GM19025 (cell line): ENCODE measurements at regions not wholly inside any gene's neighbourhood (a gene's known extent, or its start where the extent isn't known, plus 50 kb on each side); places are given as distances from the start of the nearest gene placed in this dataset.
"Not testable (repeated sequence)": the region's sequence is repeated elsewhere in the genome, so short reads cannot be mapped to it uniquely, and the experiment has no call there.

Source experiments
- ATAC-seq: cut with Tn5 transposase; IDR thresholded peaks from one replicate; pipeline ENCODE4 v1.9.1; 2021; ENCODE audit warnings: mild to moderate bottlenecking, low read depth, moderate library complexity; ENCODE audit not compliant: unreplicated experiment

GRCh38 chr4:124947622-124948265, 235.2 kb upstream of the ANKRD50 start:
- ATAC-seq, result no peak

GRCh38 chr4:124946696-124947095, 234.2 kb upstream of the ANKRD50 start:
- ATAC-seq, result no peak

GRCh38 chr4:124945422-124945821, 232.9 kb upstream of the ANKRD50 start:
- ATAC-seq, result no peak

- ATAC-seq, result no peak
These were observed 231.4 kb upstream of the ANKRD50 start for GRCh38 chr4:124943938-124944337.

GRCh38 chr4:124943145-124943889, 230.8 kb upstream of the ANKRD50 start:
- no peak for ATAC-seq

- no peak for ATAC-seq
These were observed 228.7 kb upstream of the ANKRD50 start for GRCh38 chr4:124941267-124941666.

- ATAC-seq, result no peak
These were observed 227.9 kb upstream of the ANKRD50 start for GRCh38 chr4:124940387-124940786.

- ATAC-seq, result no peak
These were observed 227.4 kb upstream of the ANKRD50 start for GRCh38 chr4:124939908-124940307.

- ATAC-seq, result no peak
These were observed 226.3 kb upstream of the ANKRD50 start for GRCh38 chr4:124938836-124939235.

- ATAC-seq, result no peak
These were observed 225.5 kb upstream of the ANKRD50 start for GRCh38 chr4:124937993-124938392.

GRCh38 chr4:124936427-124936826, 223.9 kb upstream of the ANKRD50 start:
- ATAC-seq, result no peak

- ATAC-seq, result no peak
These were observed 222.4 kb upstream of the ANKRD50 start for GRCh38 chr4:124934916-124935315.

- no peak for ATAC-seq
These were observed 221.0 kb upstream of the ANKRD50 start for GRCh38 chr4:124933521-124933920.

- no peak for ATAC-seq
These were observed 219.9 kb upstream of the ANKRD50 start for GRCh38 chr4:124932447-124932846.

GRCh38 chr4:124931050-124931449, 218.5 kb upstream of the ANKRD50 start:
- ATAC-seq, result no peak

- ATAC-seq, result not testable (repeated sequence)
These were observed 210.2 kb upstream of the ANKRD50 start for GRCh38 chr4:124922748-124923147.

GRCh38 chr4:124918559-124919122, 206.1 kb upstream of the ANKRD50 start:
- ATAC-seq, result no peak

GRCh38 chr4:124915073-124915472, 202.5 kb upstream of the ANKRD50 start:
- ATAC-seq, result no peak

GRCh38 chr4:124913237-124913636, 200.7 kb upstream of the ANKRD50 start:
- ATAC-seq, result no peak

GRCh38 chr4:124910327-124910726, 197.8 kb upstream of the ANKRD50 start:
- no peak for ATAC-seq

- no peak for ATAC-seq
These were observed 195.3 kb upstream of the ANKRD50 start for GRCh38 chr4:124907881-124908280.

- no peak for ATAC-seq
These were observed 192.9 kb upstream of the ANKRD50 start for GRCh38 chr4:124905441-124905840.
